PFSK-1 (cell line): ENCODE measurements at regions not wholly inside any gene's neighbourhood (a gene's known extent, or its start where the extent isn't known, plus 50 kb on each side); places are given as distances from the start of the nearest gene placed in this dataset.

ENCODE experiments used
- POLR2AphosphoS5 ChIP-seq: IDR thresholded peaks from 2 replicates; pipeline ENCODE4 v1.6.1; 2012; ENCODE audit warnings: low read depth, mild to moderate bottlenecking, control low read depth, low read length, moderate library complexity
- REST ChIP-seq, 2 experiments: IDR thresholded peaks; 2 replicates each; pipeline versions ENCODE4 v1.6.1 to v1.8.0; 2011 to 2012; ENCODE audit warnings: low read depth in 2 of 2, low read length in 2 of 2, control low read depth in 1 of 2, inconsistent platforms in 1 of 2, mild to moderate bottlenecking in 1 of 2, moderate library complexity in 1 of 2; ENCODE audit not compliant: insufficient read depth in 1 of 2
- TAF1 ChIP-seq: IDR thresholded peaks from 2 replicates; pipeline ENCODE4 v1.6.1; 2012; ENCODE audit warnings: low read length, control low read depth, borderline replicate concordance; ENCODE audit not compliant: insufficient read depth

GRCh38 chr6:91812596-91813274 lies 1225.9 kb upstream of the MAP3K7 start:
- TF ChIP-seq TAF1 (no peak), REST (IDR thresholded peaks at IDR 0.05; ENCODE audit: insufficient read depth in 1 of 2, low read depth in 2 of 2, low read length in 2 of 2) (no peak), POLR2AphosphoS5 (no peak)
